ENCODE measurements at regions not wholly inside any gene's neighbourhood (a gene's known extent, or its start where the extent isn't known, plus 50 kb on each side); places are given as distances from the start of the nearest gene placed in this dataset.

DNA sequence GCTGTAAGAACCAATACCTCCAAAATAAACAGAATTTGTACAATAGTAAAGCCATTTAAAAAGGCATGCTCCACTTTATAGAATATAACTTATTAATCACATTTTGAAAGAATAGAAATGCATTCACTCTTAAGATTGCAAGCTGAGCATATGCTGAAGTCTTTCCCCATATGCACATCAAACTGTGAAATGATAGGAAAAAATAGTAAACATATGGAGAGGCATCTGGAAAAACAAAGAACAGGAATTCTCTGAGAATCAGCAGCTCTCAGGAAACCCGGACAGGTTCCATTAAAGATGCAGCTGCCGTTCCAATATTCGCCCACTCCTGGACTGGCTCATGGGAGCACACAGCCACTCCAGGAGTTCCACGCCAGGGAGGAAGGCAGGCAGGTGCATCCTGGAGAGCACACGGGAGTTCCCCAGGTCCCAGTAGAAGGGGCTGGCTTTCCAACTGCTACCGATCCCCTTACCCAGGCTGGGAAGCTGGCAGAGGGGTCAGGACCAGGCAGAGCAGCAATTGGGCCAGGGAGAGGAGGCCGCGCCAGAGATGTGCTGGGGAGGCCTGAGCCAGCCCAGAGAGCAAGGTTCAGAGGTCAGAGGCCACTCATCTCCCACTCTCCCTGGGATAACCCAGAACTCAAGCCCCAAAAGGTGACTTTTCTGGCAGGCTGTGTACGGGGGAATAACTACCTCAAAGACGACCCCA lies 111.1 kb downstream of the DLL1 start:
- no peaks in the 10 kb centered on the region for H3K36me3 ChIP-seq
- TF ChIP-seq, protein P1, sequence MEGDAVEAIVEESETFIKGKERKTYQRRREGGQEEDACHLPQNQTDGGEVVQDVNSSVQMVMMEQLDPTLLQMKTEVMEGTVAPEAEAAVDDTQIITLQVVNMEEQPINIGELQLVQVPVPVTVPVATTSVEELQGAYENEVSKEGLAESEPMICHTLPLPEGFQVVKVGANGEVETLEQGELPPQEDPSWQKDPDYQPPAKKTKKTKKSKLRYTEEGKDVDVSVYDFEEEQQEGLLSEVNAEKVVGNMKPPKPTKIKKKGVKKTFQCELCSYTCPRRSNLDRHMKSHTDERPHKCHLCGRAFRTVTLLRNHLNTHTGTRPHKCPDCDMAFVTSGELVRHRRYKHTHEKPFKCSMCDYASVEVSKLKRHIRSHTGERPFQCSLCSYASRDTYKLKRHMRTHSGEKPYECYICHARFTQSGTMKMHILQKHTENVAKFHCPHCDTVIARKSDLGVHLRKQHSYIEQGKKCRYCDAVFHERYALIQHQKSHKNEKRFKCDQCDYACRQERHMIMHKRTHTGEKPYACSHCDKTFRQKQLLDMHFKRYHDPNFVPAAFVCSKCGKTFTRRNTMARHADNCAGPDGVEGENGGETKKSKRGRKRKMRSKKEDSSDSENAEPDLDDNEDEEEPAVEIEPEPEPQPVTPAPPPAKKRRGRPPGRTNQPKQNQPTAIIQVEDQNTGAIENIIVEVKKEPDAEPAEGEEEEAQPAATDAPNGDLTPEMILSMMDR (IDR thresholded peaks at IDR 0.05) = no peak

DNA sequence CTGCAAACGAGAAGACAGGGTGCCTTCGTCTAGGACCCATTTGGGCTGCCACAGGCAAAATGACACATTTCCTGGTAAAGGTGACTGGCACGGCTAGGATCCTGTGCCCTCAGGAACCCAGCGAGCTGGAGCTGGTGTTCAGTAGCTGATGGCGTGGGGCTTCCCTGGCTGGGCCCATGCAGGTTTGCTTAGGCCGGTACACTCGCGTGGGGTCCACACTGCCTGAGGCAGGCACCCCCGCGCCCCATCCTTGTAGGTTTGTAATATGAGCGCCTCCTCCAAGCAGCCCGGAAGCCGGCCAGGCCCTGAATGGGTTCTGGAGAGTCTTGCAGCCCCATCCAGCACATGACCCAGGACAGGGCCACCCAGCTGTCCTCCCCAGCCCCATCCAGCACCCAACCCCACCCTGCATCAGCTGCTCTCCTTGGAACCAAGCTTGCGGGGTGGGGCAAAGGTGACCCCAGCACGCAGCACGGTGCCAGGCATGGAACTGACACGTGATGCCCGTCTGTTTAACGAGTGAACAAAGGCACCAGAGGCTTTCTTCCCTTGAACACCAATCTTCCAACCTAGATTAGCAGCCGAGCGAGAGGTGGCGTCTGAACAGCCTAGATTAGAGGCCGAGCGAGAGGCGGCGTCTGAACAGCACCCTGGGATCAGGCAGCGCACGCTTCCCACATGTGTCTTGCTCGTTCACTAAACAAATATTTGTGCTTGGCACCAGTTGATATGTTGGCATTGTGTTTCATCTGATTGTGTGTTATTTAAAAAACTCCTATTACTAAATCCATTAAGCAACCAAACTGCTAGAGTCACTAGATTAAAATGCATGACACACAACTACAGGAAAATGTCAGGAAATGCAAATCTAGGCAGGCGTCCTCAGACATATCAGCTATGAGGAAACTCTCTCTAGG lies 112.1 kb downstream of the DLL1 start:
- no peaks in the 10 kb centered on the region for H3K36me3 ChIP-seq
- intact Hi-C loops (cut with DNase I) = no loop called here
- H3K9me3 ChIP-seq = no peaks in the 10 kb centered on the region
- TF ChIP-seq, protein P1 (IDR thresholded peaks at IDR 0.05) = no peak
- no peak overlapping the region for H3K27ac ChIP-seq
- H3K4me3 ChIP-seq = no peak overlapping the region
- H3K27me3 ChIP-seq = no peaks in the 10 kb centered on the region
- DNase-seq (no peak), ATAC-seq (peak; percentile 39)
- peaks cover 13% of the 10 kb centered on the region for H3K4me1 ChIP-seq

More for the DNA sequence above, 111.1 kb downstream of the DLL1 start:
- no peak for DNase-seq
- Histone ChIP-seq H3K4me1 (peaks cover 13% of the 10 kb centered on the region), H3K27me3 (no peaks in the 10 kb centered on the region), H3K27ac (no peak overlapping the region), H3K9me3 (no peaks in the 10 kb centered on the region), H3K4me3 (no peak overlapping the region)
- intact Hi-C loops (cut with DNase I) = no loop called here
- ATAC-seq = no peak

GRCh38 chr6:170177772-170178560 lies 112.9 kb downstream of the DLL1 start:
- Histone ChIP-seq H3K36me3 (no peaks in the 10 kb centered on the region), H3K27me3 (no peaks in the 10 kb centered on the region), H3K4me1 (peaks cover 13% of the 10 kb centered on the region), H3K9me3 (no peaks in the 10 kb centered on the region), H3K27ac (no peak overlapping the region), H3K4me3 (no peak overlapping the region)
- TF ChIP-seq, protein P1 (IDR thresholded peaks at IDR 0.05) = no peak
- DNase-seq (no peak), ATAC-seq (no peak)
- intact Hi-C loops (cut with DNase I) = no loop called here

GRCh38 chr6:170176898-170177771 lies 113.7 kb downstream of the DLL1 start:
- no peak overlapping the region for H3K4me3 ChIP-seq
- no peak overlapping the region for H3K27ac ChIP-seq
- no peaks in the 10 kb centered on the region for H3K9me3 ChIP-seq
- DNase-seq (no peak), ATAC-seq (no peak)
- H3K36me3 ChIP-seq = no peaks in the 10 kb centered on the region
- peaks cover 13% of the 10 kb centered on the region for H3K4me1 ChIP-seq
- TF ChIP-seq, protein P1 (IDR thresholded peaks at IDR 0.05) = no peak
- intact Hi-C loops (cut with DNase I) = no loop called here
- no peaks in the 10 kb centered on the region for H3K27me3 ChIP-seq

Measured in upper lobe of right lung (tissue), 1 donor.